HepG2 (cell line): ENCODE measurements at regions not wholly inside any gene's neighbourhood (a gene's known extent, or its start where the extent isn't known, plus 50 kb on each side); places are given as distances from the start of the nearest gene placed in this dataset.

Experiments
- ATAC-seq: fragments of 200-7000 bp; cut with Tn5 transposase; 3 replicates; pipeline ENCODE4 v1.9.1; 2020; ENCODE audit warnings: mild to moderate bottlenecking, moderate library complexity
- BruUV-seq: library from RNA; stranded (reverse); fragments of 400-500 nt; replicated peaks from 2 replicates; lab custom pipeline; 2021; lab: Mats Ljungman, UMichigan
- CTCF ChIA-PET: fragments of 300-600 bp; formaldehyde crosslinking; extraction: SDS; loops from one replicate; lab custom pipeline; 2021; ENCODE audit warnings: low total read pairs, inconsistent platforms, low intra/inter-chr PET ratio; lab: Yijun Ruan, JAX
- POLR2A ChIA-PET: fragments of 350-600 bp; sonication (Branson Sonifier 250); formaldehyde crosslinking; loops from one replicate; lab custom pipeline; 2020; ENCODE audit warnings: antibody characterized with exemption, inconsistent platforms; lab: Yijun Ruan, JAX
- DNase-seq: peaks from one replicate; pipeline ENCODE4 v3.0.0-alpha.2; 2015; ENCODE audit warnings: low spot score
- FAIRE-seq: peaks from 3 replicates; lab custom pipeline; 2011; peaks lifted over from hg19 to GRCh38; lab: Jason Lieb, UNC
- H2AFZ ChIP-seq: one replicate; pipeline ENCODE4 v1.6.1; 2011; ENCODE audit warnings: low read length, inconsistent platforms
- H3K27ac ChIP-seq: fragments of 300-600 bp; 3 replicates; pipeline ENCODE4 v1.8.0; 2011; ENCODE audit warnings: mixed run types, mild to moderate bottlenecking, mixed read lengths, low read length, inconsistent platforms; ENCODE audit not compliant: insufficient read depth; ENCODE audit errors: extremely low read length
- H3K27me3 ChIP-seq, 2 experiments: fragments of 200-600 bp in 1 of 2; 2 replicates in 1 of 2; 3 replicates in 1 of 2; pipeline versions ENCODE4 v1.6.0 to v1.8.0; 2011; ENCODE audit warnings: low read length in 2 of 2, mild to moderate bottlenecking in 2 of 2, moderate library complexity in 2 of 2, inconsistent platforms in 1 of 2; ENCODE audit not compliant: insufficient read depth in 2 of 2, control insufficient read depth in 1 of 2
- H3K36me3 ChIP-seq, 2 experiments: fragments of 200-600 bp in 1 of 2; replicated peaks in 1 of 2; 2 replicates in 1 of 2; 3 replicates in 1 of 2; pipeline versions ENCODE4 v1.5.1 to v1.8.0; 2011; ENCODE audit warnings: low read length in 2 of 2, inconsistent platforms in 1 of 2; ENCODE audit not compliant: insufficient read depth in 2 of 2, control insufficient read depth in 1 of 2
- H3K4me1 ChIP-seq: 2 replicates; pipeline ENCODE4 v1.5.1; 2012; ENCODE audit warnings: low read length, inconsistent platforms; ENCODE audit not compliant: insufficient read depth
- H3K4me2 ChIP-seq: 2 replicates; pipeline ENCODE4 v1.6.0; 2011; ENCODE audit warnings: low read depth, low read length, inconsistent platforms
- H3K4me3 ChIP-seq, 3 experiments: fragments of 200-600 bp in 1 of 3; sonication (generic), shearing (Covaris generic) in 1 of 3; replicated peaks in 1 of 3; 2 replicates each; pipeline ENCODE4 v1.5.1; 2011 to 2016; ENCODE audit warnings: low read length in 3 of 3, inconsistent platforms in 2 of 3, low read depth in 2 of 3, mild to moderate bottlenecking in 2 of 3, control low read depth in 1 of 3, mixed read lengths in 1 of 3; ENCODE audit not compliant: insufficient read depth in 1 of 3
- H3K79me2 ChIP-seq: one replicate; pipeline ENCODE4 v1.6.1; 2011; ENCODE audit warnings: low read length, inconsistent platforms; ENCODE audit not compliant: insufficient read depth
- H3K9ac ChIP-seq: 2 replicates; pipeline ENCODE4 v1.6.0; 2011; ENCODE audit warnings: mild to moderate bottlenecking, low read depth, low read length, inconsistent platforms; ENCODE audit not compliant: insufficient read depth
- H3K9me3 ChIP-seq: 2 replicates; pipeline ENCODE4 v1.5.1; 2012; ENCODE audit warnings: mild to moderate bottlenecking, low read length
- H4K20me1 ChIP-seq: 2 replicates; pipeline ENCODE4 v1.6.0; 2011; ENCODE audit warnings: inconsistent platforms, mild to moderate bottlenecking, low read length, moderate library complexity; ENCODE audit not compliant: insufficient read depth
- CHCHD3 ChIP-seq: sonication (generic); formaldehyde crosslinking; IDR thresholded peaks from 2 replicates; pipeline ENCODE4 v1.8.0; 2022; ENCODE audit warnings: mild to moderate bottlenecking, missing genetic modification reagents, moderate library complexity
- CHD4 ChIP-seq: fragments of 200-600 bp; sonication (generic); IDR thresholded peaks from 2 replicates; pipeline ENCODE4 v1.7.0; 2017; ENCODE audit warnings: mild to moderate bottlenecking, low read length, borderline replicate concordance
- CTCF ChIP-seq: sonication (generic); formaldehyde crosslinking; IDR thresholded peaks from 2 replicates; pipeline ENCODE4 v1.5.0; 2020; ENCODE audit warnings: mild to moderate bottlenecking, missing genetic modification reagents, moderate library complexity
- MAFF ChIP-seq: IDR thresholded peaks from 2 replicates; pipeline ENCODE4 v1.6.1; 2011; ENCODE audit warnings: low read depth, low read length, improper control_type of control experiment
- NFE2L1 ChIP-seq: sonication (generic); formaldehyde crosslinking; IDR thresholded peaks from 2 replicates; pipeline ENCODE4 v1.4.0; 2020; ENCODE audit warnings: missing genetic modification reagents, mild to moderate bottlenecking, borderline replicate concordance
- RFX5 ChIP-seq: IDR thresholded peaks from 2 replicates; pipeline ENCODE4 v1.6.1; 2011; ENCODE audit warnings: low read depth, low read length, improper control_type of control experiment
- SMC3 ChIP-seq: IDR thresholded peaks from 2 replicates; pipeline ENCODE4 v1.6.1; 2011; ENCODE audit warnings: low read length, improper control_type of control experiment
- STAG1 ChIP-seq: sonication (generic); formaldehyde crosslinking; IDR thresholded peaks from 2 replicates; pipeline ENCODE4 v1.4.0; 2020; ENCODE audit warnings: missing genetic modification reagents
- ZNF446 ChIP-seq: sonication (generic); formaldehyde crosslinking; IDR thresholded peaks from 2 replicates; pipeline ENCODE4 v1.5.0; 2020; ENCODE audit warnings: mild to moderate bottlenecking, missing genetic modification reagents
- ZNF883 ChIP-seq: sonication (generic); formaldehyde crosslinking; IDR thresholded peaks from 2 replicates; pipeline ENCODE4 v1.5.1; 2020; ENCODE audit warnings: mild to moderate bottlenecking, missing genetic modification reagents; ENCODE audit errors: not compliant biosample characterization
- WGBS: methylation state at CpG from one replicate; pipeline ENCODE4 v1.1.6; 2017; ENCODE audit warnings: low lambda C conversion rate; 5-methylcytosine and 5-hydroxymethylcytosine counted together
- in situ Hi-C: cut with HindIII; loops from 2 replicates; pipeline ENCODE4 v1.10.0; 2017; ENCODE audit warnings: low pct_unique_long_range_greater_than_20kb; ENCODE audit not compliant: extremely low pct_ligation_motif_present
- intact Hi-C: fragments of 100-400 bp; cut with micrococcal nuclease; formaldehyde crosslinking; loops from one replicate; pipeline ENCODE4 v1.10.0; 2022; ENCODE audit not compliant: unreplicated experiment

GRCh38 chrX:122739770-122740169 lies 444.3 kb upstream of the GRIA3 start:
- no peak overlapping the region for H3K9ac ChIP-seq
- H2AFZ ChIP-seq: no peak overlapping the region
- CTCF ChIA-PET: no interaction called here
- no peak overlapping the region for H3K27ac ChIP-seq
- POLR2A ChIA-PET: no interaction called here
- DNase-seq (peak; percentile 0), ATAC-seq (peak; percentile 52; the same call in 2 of the 3 replicates), FAIRE-seq (no peak)
- in situ Hi-C loops: no loop called here
- 0% methylated on average over 1 of the region's 1 CpG for WGBS
- no peak overlapping the region for H3K4me3 ChIP-seq
- no peaks in the 10 kb centered on the region for H3K27me3 ChIP-seq
- BruUV-seq: no TSS peak
- TF ChIP-seq ZNF883 (CRISPR knock-in tag) (no peak), CTCF (CRISPR knock-in tag) (peak; percentile 27; the same call in 1 of the 2 replicates), SMC3 (peak; percentile 9; the same call in 1 of the 2 replicates), MAFF (no peak), CHD4 (no peak), CHCHD3 (CRISPR knock-in tag) (no peak), NFE2L1 (no peak), ZNF446 (CRISPR knock-in tag) (no peak), STAG1 (peak; percentile 42), RFX5 (no peak)
- H3K4me2 ChIP-seq: no peak overlapping the region
- no peaks in the 10 kb centered on the region for H3K36me3 ChIP-seq
- no peaks in the 10 kb centered on the region for H4K20me1 ChIP-seq
- no peaks in the 10 kb centered on the region for H3K4me1 ChIP-seq
- intact Hi-C loops: no loop called here
- no peaks in the 10 kb centered on the region for H3K79me2 ChIP-seq
- H3K9me3 ChIP-seq: 0 out of 2 replicates have a peak, but pooled peaks cover 5% of the 10 kb centered on the region
